Stimulated activated CD4-positive, alpha-beta T cell treated with anti-CD3 and anti-CD28 coated beads, Interleukin-12 subunit alpha, Interleukin-12 subunit beta, amount 100 ng/mL, for 24 hours (primary cell): ENCODE measurements at regions not wholly inside any gene's neighbourhood (a gene's known extent, or its start where the extent isn't known, plus 50 kb on each side); places are given as distances from the start of the nearest gene placed in this dataset.
"Not testable (repeated sequence)": the region's sequence is repeated elsewhere in the genome, so short reads cannot be mapped to it uniquely, and the experiment has no call there.

Source experiments
- DNase-seq, 2 experiments: peaks; one replicate each; pipeline ENCODE4 v3.0.0-alpha.2; 2020; ENCODE audit warnings: low read depth in 2 of 2

DNA sequence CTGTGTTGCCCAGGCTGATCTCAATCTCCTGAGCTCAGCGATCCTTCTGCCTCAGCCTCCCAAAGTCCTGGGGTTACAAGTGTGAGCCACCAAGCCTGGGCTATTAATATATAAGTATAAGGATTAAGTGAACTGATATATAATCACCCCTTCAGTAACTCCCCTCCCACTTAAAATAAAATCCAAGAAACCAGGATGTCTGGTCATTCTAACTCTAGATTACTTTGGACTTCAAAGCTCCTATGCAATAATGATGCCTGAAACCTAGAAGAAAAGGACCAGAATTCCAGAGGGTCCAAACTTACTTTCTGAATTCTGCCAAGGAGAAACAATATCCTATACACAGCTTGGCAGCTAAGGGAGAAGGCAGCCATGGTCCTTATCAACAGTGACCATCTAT lies 206.8 kb upstream of the ZNF217 start:
- DNase-seq = no peak

DNA sequence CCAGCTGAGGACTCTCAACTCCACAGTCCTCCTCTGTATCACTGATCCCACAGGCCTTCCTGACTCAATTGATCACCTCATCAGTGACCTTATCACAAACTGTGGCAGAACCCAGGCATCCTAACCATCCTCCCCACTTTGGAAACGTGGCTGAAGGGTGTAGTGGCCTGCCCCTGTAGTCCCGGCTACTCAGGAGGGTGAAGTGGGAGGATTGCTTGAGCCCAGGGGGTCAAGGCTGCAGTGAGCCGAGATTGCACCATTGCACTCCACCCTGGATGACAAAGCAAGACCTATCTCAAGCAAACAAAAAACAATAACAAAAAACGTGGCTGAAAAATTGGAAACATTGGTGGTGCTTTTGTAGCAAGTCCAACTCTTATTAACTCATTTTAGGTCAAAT lies 203.4 kb upstream of the ZNF217 start:
- no peak for DNase-seq

DNA sequence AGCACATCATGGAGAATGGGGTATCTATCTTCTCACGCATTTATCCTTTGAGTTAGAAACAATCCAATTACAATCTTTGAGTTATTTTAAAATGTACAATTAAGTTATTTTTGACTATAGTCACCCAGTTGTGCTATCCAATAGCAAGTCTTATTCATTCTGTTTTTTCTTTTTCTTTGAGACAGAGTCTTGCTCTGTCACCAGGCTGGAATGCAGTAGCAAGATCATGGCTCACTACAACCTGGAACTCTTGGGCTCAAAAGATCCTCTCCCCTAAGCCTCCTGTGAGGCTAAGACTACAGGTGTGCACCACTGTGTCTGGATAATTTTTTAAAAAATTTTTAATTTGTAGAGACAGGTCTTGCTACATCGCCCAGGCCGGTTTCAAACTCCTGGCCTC lies 201.5 kb upstream of the ZNF217 start:
- no peak for DNase-seq

DNA sequence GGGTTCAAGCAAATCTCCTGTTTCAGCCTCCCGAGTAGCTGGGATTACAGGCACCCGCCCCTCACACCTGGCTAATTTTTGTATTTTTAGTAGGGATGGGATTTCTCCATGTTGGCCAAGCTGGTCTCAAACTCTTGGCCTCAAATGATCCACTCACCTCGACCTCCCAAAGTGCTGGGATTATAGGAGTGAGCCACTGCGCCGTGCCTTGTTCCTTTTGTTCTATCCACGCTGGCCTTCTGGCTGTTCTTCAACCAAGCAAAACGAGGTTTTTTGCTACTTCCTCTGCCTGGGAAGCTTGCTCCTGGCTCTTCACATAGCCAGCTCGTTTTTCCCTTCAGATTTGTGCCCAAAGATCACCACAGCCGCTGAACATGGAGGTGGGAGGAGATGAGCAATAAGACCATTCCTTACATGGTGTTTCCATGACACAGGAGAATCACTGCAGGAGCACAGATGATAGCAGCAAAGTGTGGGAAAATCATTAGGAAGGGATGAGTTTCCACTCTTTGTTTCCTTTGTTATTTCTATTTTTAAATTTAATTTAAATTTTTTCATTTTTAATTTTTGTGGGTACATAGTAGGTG lies 201.0 kb upstream of the ZNF217 start:
- DNase-seq = no peak

DNA sequence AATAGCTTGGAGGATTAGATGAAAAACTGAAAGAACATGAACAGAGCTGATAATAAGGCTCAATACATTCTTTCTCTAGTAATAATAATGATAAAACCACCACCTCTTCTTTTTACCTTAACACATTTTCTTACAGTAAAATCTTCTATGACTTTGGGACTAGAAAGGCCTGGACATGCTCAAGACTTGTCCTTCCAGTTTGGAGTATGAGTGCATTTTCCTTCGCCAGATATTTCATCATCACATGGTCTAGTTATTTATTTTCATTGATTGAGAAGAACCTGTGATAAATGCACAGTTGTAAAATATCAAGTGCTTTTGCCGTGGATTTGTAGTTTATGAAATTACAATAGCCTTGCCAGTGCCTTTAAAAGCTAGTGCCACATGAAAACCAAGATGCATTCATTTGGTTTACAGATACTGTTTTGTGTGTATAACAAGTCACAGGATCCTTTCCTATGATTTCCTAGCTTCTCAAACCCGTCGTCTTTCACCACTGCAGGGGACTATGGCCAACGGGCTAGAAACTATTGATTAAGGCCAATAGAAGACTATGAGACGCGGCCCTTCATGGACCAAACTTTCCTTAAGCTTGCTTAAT lies 200.2 kb upstream of the ZNF217 start:
- DNase-seq = no peak

DNA sequence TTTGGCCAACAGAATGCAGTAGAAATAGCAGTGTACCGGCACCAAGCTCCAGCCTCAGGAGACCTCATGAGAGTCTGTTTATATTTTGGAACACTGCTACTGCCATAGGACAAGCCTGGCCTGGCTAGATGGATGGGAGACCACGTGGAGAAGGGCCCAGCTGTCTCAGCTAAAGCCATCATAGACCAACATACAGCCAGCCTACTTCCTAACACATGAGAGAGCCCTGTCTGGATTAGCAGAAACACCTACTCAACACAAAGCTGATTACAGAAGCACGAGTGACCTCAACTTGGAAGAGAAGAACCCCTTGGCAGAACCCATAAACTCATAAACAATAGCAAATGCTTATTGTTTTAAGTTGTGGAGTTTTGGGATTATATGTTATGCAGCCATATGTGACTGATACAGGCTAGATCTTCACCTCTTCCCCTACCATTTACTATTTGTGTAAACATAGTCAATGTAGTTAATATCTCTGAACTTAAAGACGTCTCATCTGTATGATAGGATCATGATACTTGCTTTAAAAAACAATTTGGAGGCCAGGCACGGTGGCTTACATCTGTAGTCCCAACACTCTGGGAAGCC lies 199.4 kb upstream of the ZNF217 start:
- no peak for DNase-seq

DNA sequence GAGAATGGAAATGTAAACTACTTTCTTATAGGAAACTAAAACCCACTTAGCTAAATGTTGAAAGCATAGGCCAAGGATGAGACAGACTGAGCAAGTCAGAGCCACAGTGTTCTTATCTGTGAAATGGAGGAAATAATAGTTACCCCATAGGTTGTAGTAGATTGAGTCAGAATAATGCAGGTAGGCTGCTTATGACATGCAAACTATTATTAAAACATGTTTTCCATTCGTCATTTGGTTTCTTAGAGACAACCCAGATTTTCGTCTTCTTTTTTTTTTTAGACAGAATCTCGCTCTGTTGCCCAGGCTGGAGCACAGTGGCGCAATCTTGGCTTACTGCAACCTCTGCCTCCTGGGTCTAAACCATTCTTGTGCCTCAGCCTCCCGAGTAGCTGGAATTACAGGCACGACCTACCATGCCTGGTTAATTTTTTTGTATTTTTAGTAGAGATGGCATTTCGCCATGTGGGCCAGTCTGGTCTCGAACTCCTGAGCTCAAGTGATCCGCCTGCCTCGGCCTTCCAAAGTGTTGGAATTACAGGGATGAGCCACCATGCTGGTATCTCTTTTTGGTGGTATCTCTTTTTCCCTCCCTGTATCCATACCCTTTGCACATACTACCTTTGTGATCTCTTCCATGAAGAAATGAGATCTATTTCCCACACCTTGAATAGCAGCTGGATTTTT lies 196.5 kb upstream of the ZNF217 start:
- DNase-seq = no peak

DNA sequence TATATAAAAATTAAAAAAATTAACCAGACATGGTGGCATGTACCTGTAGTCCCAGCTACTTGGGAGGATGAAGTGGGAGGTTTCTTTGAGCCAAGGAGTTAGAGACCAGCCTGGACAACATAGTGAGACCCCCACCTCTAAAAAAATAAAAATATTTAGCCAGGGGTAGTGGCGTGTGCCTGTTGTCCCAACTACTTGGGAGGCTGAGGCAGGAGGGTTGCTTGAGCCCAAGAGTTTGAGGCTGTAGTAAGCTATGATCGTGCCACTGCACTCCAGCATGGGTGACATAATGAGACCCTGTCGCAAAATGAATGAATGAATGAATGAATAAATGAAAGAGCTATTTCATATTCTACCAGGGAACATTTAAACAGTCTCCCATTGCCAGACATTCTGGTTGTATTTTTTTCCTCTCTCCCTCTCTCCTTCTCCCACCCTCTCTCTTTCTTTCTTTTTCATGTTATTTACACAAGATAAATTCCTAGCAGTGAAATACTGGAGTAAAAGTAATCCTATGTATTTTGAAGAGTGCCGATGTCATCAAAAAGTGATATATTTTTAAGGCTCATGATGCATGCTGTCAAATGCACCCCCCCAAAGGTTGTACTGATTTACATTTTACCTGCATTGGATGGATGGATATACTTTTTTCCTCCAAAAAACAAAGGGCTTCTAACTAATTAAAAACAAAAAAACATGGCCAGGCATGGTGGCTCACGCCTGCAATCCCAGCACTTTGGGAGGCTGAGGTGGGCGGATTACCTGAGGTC lies 194.8 kb upstream of the ZNF217 start:
- no peak for DNase-seq

DNA sequence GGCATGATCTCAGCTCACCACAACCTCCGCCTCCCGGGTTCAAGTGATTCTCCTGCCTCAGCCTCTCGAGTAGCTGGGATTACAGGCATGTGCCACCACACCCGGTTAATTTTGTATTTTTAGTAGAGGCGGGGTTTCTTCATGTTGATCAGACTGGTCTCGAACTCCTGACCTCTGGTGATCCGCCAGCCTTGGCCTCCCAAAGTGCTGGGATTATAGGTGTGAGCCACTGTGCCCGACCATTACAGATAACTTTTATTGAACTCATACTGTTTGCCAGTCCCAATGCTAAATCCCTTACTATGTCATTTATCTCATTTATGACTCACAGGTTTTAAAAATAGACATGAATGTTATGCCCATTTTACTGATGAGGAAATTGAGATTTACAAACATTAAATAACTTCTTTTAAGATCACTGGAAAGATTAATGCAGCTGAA lies 193.9 kb upstream of the ZNF217 start:
- not testable (repeated sequence) for DNase-seq

DNA sequence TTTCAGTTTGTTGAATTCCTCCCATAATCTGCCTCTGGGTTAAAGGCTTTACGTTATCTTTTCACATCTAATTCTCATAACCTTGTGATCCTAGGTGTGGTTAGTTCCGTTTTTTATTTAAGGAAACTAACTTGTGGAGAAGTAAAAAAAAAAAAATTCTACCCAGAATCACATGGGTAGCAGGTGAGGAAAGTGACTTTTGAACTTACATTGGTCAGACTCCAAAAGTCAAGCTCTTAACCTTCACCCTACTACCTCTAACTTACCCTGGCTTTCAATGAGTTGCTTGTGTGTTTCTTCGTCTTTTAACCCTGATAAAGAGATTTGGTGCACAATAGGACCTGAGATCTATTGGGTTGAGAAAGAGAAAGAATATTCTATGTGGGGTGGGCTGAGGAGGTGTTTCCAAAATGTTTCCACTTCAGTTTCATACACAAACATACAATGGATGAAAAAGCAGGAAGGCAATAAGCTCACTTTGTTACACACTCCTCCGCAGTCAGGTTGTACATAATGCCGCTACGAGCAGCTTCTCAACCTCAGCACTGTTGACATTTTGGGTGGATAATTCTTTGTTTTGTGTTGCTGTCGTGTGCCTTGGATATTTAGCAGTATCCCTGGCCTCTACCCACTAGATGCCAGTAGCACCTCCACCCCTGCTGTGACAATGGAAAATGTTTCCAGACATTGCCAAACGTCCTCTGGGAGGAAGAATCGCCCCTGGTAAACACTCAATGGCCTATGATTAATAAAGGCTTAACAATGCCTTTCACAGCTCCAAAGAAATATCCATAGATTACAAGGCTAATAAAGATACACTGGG lies 193.0 kb upstream of the ZNF217 start:
- DNase-seq = no peak

DNA sequence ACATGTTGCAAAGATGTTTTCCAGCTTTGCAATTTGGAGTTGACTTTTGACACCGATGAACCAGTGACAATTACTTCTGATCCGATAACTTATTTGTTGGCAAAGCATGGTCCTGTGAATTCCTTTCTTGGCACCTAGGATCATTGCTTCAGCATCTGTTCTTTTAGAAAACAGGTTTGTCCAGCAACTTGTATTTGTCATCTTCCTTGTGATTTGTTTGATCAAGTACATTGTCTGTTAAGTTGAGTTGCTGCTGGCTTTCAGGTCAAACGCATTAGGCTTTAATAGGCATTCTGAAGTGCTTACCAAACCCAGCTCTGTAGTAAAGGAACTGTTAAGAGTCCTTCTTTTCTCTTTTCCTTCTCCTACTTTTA lies 192.4 kb upstream of the ZNF217 start:
- no peak for DNase-seq

DNA sequence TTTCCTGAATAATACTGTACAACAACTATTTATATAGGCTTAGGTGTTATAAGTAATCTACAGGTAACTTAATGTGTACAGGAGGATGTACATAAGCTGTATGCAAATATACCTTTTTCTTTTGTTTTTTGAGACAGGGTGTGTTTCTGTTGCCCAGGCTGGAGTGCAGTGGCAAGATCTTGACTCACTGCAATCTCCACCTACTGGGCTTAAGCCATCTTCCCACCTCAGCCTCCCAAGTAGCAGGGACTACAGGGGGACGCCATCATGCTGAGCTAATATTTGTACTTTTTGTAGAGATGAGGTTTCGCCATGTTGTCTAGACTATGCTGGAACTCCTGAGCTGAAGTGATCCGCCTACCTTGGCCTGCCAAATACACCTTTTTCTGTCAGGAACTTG lies 191.7 kb upstream of the ZNF217 start:
- DNase-seq = no peak

DNA sequence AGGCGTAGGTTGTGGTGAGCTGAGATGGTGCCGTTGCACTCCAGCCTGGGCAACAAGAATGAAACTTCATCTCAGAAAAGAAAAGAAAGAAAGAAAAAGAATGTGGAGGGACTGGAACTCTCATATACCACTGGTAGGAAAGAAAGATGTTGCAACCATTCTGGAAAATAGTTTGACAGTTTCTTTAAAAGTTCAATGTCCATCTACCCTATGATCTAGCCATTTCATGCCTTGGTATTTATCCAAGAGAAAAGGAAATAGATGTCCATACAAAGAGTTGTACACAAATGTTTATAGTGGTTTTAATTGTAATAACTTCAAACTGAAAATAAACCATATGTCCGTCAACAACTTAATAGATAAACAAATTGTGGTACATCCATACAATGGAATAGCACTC lies 190.1 kb upstream of the ZNF217 start:
- no peak for DNase-seq

DNA sequence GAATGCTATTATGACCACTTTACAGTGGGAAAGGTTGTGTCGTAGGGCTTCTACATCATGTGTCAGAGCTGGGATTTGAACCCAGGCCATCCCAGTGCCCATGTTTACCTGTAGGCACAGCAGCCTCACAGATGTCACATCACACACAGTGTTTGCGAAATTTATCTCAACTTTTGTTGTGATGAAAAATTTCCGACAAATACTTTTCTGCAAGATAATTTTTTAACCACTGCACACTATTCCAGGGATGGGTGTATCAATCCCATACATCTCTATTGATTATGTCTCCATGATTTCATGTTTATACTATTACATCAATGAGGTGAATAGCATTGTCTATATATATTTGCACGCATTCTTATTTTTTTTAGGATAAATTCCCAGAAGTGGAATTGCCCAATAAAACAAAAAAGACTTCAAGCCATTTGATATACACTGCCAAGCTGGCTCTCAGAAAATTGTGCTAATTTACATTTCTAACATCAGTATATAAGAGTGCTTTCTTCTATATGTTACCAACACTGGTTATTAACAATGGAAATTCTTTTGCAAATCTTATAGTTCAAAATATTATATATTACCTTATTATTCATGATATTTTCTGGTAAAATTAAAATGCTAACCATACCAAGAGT lies 189.1 kb upstream of the ZNF217 start:
- no peak for DNase-seq

DNA sequence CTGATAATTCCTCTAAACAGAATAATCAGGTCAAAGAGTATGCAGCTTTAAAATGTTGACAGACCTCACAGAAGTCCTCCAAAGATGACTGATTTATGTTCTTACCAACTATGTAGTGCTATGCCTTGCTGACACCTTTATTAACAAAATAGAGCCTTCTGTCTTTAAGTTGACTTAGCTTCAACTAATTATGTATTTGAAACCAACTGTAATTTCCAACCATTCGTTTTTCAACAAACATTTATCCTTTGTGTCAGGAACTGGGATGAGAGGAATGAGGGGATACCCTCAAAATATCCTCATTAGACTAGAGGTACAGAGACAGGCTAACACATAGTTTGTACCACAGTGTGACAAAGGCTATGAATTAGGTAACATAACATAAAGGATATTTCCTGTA lies 186.2 kb upstream of the ZNF217 start:
- DNase-seq = no peak

DNA sequence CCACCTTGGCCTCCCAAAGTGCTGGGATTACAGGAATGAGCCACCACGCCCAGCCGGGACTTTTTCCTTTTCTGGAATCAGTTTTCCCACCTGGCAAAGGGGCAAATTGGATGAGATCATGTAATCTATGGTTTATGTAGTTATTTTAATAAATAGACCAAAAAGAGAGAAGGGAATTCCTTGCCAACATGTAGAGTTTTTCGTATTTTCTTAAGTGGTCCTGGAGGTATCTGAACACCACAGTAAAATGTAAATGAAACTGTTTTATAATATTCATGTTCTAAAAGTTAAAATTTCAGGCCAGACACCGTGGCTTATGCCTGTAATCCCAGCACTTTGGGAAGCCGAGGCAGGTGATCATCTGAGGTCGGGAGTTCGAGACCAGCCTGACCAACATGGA lies 185.1 kb upstream of the ZNF217 start:
- DNase-seq = no peak

DNA sequence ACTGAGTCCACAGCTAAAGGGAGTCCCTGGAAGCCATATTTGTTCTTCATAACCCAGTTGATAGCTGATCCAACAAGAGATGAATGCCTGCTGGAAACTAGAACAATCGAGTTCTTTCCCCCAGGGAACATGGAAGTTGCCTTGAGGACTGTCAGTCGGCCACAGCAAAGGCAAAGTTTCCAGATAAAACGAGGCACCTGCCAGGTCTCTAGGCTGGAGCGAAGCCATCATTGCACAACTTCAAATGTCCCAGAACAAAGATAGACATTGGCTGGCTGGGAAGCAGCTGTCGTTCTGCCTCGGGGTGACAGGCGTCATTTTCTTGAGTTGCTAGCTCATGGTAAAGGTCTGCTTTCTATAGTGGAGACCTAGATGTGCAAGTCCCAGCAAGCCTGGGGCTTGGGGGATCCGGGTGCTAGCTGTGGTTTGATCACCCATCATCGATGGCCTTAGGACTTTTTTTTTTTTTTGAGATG lies 184.4 kb upstream of the ZNF217 start:
- DNase-seq = no peak

DNA sequence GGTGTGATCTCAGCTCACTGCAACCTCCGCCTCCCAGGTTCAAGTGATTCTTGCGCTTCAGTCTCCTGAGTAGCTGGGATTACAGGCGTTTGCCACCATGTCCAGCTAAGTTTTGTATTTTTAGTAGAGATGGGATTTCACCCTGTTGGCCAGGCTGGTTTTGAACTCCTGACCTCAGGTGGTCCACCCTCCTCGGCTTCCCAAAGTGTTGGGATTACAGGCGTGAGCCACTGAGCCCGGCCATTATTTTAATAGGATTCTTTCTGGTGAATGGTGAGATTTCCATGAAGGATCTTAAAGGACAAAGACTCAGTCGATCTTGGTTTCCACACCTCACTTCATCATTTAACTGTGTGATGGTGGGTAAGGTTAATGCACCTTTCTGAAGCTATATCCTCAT lies 183.8 kb upstream of the ZNF217 start:
- DNase-seq = not testable (repeated sequence)

DNA sequence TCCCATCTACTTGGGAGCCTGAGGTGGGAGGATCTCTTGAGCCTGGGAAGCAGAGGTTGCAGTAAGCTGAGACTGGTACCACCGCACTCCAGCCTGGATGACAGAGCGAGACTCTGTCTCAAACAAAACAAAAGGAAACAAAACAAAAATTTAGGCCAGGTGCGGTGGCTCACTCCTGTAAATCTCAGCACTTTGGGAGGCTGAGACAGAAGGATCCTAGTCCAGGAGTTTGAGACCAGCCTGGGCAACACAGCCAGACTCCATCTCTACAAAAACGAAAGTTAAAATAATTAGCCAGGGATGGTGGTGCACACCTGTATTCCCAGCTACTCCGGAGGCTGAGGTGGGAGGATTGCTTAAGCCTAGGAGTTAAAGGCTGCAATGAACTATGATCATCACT lies 183.2 kb upstream of the ZNF217 start:
- DNase-seq = no peak

DNA sequence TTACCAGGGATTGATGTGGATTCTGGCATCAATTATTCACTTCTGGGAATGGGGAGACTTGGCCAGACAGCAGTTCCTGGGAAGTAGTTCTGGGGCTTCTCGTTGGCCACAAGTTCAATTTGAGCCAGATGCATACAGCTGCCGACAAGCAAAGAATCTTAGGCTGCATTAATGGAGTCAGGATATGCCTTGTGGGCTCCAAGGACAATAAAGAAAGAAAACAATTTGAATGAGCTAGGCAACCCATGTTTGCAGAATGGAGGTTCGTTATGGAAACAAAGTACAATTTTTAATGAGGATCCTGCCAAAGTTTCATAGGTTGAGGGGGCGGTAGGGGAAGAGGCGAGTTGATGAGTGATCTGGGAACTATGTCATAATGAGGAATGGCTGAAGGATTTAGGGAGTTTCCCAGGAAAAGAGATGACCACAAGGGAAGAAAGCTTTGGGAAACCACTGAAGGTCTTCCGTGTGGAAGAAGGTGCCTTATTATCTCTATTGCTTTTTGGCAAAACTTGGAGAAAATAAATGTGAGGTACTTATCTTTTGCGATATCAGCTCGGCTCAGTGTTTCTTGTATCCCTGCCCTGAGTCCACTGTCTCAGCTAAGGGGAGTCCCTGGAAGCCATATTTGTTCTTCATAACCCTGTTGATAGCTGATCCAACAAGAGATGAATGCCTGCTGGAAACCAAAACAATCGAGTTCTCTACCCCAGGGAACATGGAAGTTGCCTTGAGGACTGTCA lies 181.0 kb upstream of the ZNF217 start:
- DNase-seq = no peak
